GM18517 (cell line): ENCODE measurements at regions not wholly inside any gene's neighbourhood (a gene's known extent, or its start where the extent isn't known, plus 50 kb on each side); places are given as distances from the start of the nearest gene placed in this dataset.

Source experiments
- ATAC-seq: cut with Tn5 transposase; IDR thresholded peaks from one replicate; pipeline ENCODE4 v1.9.1; 2021; ENCODE audit warnings: mild to moderate bottlenecking, moderate library complexity; ENCODE audit not compliant: unreplicated experiment

- ATAC-seq = no peak
These were observed 413.2 kb upstream of the LRATD1 start for GRCh38 chr2:14219306-14219705.

- ATAC-seq = no peak
These were observed 412.4 kb upstream of the LRATD1 start for GRCh38 chr2:14220101-14220500.

DNA sequence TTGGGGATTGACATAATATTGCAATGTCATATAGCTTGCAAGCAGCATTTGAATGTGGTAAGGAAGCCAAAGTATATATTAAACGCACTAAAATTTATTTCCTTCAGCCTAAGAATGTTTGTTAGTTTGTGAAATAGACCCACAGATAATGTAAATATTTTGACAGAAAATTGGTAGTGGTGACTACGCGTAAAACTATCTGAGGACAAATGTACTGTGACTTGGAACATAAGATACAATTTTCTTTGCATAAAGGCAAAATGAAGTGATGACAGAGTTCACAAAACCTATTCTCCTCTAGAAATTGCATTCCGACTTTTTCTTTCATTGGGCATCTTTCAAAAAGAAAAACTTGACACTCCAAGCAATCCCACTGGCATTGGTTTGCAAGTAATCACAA is 411.1 kb upstream of the LRATD1 start:
- no peak for ATAC-seq

GRCh38 chr2:14223576-14223975 is 408.9 kb upstream of the LRATD1 start:
- ATAC-seq = no peak

- ATAC-seq = no peak
These were observed 401.1 kb upstream of the LRATD1 start for GRCh38 chr2:14231391-14231898.

DNA sequence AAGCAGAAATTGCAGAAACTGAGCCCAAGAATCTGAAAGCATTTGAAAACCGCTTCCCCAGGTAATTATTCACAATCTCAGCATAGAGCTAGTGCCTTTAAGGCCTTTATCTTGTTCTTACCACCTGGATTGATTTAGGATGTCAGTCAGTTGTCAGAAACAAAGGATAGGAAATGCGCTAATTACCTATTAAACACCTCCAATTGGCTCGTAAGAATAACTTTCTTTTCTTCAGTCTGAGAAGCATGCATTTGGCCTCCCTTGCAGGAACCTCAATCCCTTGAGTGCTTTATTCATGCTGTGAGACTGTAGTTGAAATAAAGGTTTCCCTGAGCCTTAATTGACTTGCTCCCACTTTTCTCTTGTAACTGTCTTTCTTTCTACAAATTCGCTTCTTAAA is 400.3 kb upstream of the LRATD1 start:
- ATAC-seq = no peak

DNA sequence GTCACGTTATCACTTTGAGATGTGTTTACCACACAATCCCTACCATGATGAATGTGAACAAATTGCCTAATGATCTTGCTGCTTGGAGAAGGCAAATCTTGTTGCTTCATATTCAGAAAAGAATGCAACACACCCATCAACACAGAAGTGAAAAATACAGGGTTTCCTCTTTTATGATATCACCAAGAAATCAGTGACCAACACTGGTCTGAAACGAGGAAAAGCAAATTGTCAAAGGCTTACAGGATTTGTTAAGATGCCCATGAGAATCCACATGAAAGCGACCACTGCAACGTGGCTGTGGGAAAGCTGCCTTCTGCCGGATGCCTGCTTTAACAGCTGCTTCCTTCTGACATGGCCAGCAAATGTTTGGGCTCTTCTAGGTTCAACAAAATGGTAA is 397.6 kb upstream of the LRATD1 start:
- no peak for ATAC-seq

GRCh38 chr2:14235667-14236066 is 396.9 kb upstream of the LRATD1 start:
- no peak for ATAC-seq

- ATAC-seq = no peak
These were observed 394.6 kb upstream of the LRATD1 start for GRCh38 chr2:14237902-14238301.

DNA sequence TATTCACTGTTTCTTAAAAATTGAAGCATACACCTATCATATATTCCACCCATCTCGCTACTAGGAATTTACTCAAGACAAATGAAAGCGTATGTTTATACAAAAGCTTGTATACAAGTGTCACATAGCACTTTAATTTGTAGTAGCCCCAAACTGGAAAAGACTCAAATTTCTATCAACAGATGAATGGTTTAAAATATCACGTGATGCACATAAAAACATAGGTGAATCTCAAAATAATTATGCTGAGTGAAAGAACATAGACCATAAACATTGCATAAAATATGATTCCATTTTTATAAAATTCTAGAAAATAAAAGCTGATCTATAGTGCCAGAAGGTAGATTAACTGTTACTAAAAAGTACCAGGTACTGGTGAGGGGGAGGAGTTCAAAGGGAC is 392.9 kb upstream of the LRATD1 start:
- no peak for ATAC-seq

GRCh38 chr2:14240868-14241267 is 391.6 kb upstream of the LRATD1 start:
- no peak for ATAC-seq

DNA sequence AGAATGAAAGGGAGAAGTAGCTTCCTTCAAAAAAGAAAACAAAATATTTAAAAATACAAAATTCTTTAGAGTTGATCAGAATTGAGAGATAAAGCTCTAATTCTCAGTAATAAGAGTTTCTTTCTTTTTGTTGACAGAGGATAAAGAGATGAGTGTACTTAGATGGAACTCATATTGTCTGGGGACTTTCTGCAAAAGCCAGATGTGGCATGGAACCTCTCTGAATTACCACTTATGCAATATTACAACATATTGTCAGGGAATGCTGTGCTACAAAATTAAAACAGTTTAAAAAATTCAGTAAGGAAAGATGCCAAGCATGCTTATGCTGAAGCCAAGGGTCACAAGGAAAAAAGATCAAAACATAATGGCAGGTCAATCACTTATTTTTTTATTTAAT is 386.6 kb upstream of the LRATD1 start:
- ATAC-seq = no peak

DNA sequence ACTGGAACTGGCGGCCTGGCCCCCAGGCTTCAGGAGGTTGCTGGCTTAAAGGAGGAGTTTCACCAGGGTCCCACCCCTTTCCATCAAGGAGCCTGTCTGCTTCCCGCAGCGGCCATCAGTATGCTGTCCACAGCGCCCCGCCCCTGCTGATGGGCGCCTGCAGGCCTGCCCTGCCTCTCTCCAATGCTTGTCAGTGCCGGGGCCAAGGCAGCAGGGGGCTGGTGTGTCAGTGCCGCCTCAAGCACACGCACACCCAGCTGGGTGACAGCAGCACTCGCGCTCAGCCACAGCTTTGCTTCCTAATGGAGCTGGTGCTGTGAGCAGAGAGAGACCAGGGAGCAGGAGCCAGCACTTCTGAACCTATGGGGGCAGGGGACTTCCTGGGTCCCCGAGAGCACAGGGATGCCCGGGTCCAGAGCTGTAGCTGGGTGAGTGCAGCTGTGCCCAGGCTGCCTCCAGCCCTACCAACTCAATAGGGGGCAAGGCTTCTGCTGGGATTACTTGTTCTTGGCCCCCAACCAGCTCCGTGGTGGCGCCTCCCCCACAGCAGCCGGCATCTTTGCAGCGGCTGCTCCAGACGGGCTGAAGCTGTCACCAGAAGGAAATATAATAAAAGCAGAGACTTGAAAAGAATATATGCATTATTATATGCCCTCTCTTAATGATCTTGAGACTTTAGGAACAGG is 377.2 kb upstream of the LRATD1 start:
- ATAC-seq = no peak

DNA sequence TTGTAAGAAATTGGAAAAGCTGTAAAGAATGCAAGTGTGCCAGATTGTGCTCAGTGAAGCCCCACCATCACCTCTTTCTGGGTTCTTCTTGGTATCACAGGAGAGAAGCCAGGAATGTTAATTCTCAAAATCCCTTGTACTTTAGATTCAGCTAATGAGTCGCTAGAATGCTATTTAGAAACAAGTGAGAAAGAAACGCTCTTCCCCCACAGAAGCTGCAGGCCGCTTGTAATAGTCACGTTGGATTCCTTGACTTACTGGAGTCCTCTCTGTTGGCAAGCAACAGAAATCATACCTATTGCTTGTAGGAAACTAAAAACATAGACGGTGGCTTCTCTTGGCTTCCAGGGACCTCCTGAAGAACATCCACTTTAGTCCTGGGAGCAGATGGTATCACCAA is 375.6 kb upstream of the LRATD1 start:
- ATAC-seq = no peak

DNA sequence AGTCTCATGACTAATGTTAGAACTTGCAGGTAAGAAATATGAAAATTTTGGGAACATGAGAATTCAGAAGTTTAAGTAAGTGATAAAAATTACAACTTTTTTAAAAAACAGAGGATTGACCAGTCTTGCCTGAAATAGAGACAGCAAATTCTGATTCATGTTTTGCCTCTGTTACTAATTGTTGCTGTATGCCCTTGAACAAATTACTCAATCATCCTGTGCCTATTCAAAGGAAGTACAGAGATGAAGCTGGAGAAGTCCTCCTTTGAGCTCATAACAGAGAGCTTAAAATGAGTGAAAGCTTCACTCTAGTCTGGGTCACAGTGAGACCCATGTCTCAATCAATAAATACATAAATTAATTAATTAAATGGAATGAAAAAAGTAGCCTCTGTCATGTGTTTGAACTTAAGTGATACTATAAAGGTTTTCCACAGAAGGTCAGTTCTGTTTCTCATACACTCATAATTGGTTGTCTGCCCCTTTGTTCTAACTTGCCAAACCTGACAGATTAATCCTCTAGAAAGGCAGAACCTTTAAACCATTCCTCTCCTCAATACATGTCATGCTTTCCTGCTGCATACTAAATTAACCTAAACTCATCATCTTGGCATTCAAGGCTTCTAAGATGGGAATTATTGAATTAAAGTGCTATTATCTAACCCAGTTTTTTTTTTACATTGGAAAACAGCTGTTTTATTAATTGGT is 374.6 kb upstream of the LRATD1 start:
- ATAC-seq = no peak

- ATAC-seq = no peak
These were observed 370.7 kb upstream of the LRATD1 start for GRCh38 chr2:14261771-14262170.

GRCh38 chr2:14263053-14263452 is 369.5 kb upstream of the LRATD1 start:
- ATAC-seq = no peak

GRCh38 chr2:14270036-14270582 is 362.4 kb upstream of the LRATD1 start:
- no peak for ATAC-seq

DNA sequence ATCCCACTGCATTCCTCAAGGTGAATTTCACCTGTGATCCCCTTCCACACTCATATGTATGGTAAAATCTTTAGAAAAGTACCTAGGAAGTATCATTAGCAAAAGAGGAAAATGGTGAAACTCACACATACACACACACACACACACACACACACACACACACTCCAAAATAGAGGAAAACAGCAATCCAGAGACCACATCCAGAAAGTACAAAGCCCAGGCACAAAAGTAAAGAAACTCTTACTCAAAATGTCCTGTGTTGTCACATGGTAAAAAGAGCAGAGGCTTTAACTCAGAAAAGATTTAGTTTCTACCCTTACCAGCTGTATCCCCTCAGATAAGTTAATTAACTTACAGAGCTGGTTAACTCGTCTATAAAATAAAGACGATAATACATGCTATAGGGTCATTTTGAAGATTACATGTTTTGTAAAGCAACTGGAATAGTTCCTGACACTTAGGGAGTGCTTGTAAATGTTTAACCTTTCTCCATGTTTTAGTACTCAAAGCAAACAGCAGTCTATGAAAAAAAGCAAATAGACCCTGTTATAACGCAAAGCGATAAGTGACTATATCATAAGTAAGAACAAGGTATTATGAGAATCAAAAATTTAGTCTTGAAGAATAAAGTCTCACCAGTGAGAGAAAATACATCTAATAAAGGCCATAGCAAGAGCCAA is 360.0 kb upstream of the LRATD1 start:
- no peak for ATAC-seq

DNA sequence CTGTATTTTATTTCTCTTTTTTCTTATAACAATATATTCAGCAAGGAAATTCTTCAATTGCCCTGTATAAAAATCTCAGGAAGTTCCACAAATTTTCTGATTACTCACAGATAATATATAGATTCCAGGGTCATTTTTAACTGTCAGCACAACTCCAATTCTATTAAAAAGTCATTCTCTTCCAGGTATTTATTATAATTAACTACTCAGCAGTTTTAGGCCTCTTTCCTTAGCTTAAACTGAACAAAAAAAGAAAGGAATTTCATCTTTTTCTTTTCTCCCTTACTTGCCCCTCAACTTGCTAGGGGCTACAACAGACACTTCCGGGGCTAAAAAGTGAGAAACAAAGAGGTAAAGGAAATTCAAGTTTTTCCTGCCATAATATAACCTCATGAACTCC is 358.9 kb upstream of the LRATD1 start:
- no peak for ATAC-seq

DNA sequence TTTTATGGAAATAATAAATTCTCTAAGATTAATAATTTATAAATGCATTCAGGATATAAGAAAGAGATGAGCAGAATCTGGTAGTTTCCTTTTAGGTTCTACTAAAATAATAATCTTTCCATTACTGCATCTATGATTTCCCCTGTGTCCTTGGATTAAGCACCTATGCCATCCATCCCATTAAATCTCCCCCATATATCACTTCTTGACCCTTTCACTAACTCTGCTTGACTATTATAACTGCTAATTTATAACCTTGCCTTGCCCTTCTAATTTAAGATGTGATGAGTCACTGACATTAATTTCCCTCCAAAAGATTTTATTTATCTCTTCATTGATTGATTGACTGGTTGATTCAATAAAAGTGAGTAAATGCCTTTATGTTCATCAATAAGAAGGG is 348.3 kb upstream of the LRATD1 start:
- ATAC-seq = no peak

- ATAC-seq = no peak
These were observed 346.7 kb upstream of the LRATD1 start for GRCh38 chr2:14285812-14286211.
